ENCODE measurements at regions not wholly inside any gene's neighbourhood (a gene's known extent, or its start where the extent isn't known, plus 50 kb on each side); places are given as distances from the start of the nearest gene placed in this dataset.

DNA sequence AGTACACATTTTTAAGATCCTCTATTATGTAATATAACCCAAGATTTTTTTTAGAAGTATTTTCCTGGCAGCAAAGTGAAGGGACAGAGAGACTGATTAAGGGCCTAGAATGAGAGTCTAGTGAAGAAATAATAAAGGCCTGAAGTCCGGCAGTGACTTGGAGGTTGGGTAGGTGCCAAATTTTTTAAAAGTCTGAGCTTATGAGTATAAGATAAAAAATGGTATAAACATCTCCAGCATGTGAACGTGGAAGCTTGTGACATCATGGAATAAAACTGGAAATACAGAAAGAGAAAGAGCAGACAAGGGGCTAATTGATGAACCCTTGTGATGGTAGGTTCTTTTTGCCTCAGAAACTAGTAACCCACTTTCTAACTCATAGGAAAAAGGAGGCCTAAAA lies 174.6 kb downstream of the SUCLA2 start:
- no peak for TF ChIP-seq CTCF (IDR thresholded peaks at IDR 0.05; ENCODE audit: insufficient read depth, low read depth, low read length)
- TF ChIP-seq EZH2 (IDR thresholded peaks at IDR 0.05; ENCODE audit: insufficient read depth, low read length), result no peak

Data from astrocyte (in vitro differentiated cells and primary cell).